Tongue (tissue), 1 donor: ENCODE measurements at regions not wholly inside any gene's neighbourhood (a gene's known extent, or its start where the extent isn't known, plus 50 kb on each side); places are given as distances from the start of the nearest gene placed in this dataset.
"Not testable (repeated sequence)": the region's sequence is repeated elsewhere in the genome, so short reads cannot be mapped to it uniquely, and the experiment has no call there.

Experiments used
- DNase-seq: peaks from one replicate; pipeline ENCODE4 v3.0.0-alpha.2; 2015

GRCh38 chr20:48490961-48491831 lies 336.6 kb downstream of the PREX1 start:
- DNase-seq: no peak

- not testable (repeated sequence) for DNase-seq
These were observed 337.5 kb downstream of the PREX1 start for GRCh38 chr20:48490341-48490740.

GRCh38 chr20:48489656-48490055 lies 338.1 kb downstream of the PREX1 start:
- peak; percentile 87 for DNase-seq

- DNase-seq: no peak
These were observed 338.7 kb downstream of the PREX1 start for GRCh38 chr20:48489046-48489463.

- DNase-seq: not testable (repeated sequence)
These were observed 339.3 kb downstream of the PREX1 start for GRCh38 chr20:48488334-48489034.

GRCh38 chr20:48486065-48486464 lies 341.7 kb downstream of the PREX1 start:
- DNase-seq: peak; percentile 62

GRCh38 chr20:48485153-48485552 lies 342.6 kb downstream of the PREX1 start:
- not testable (repeated sequence) for DNase-seq

- DNase-seq: peak; percentile 59
These were observed 344.3 kb downstream of the PREX1 start for GRCh38 chr20:48483334-48484066.

GRCh38 chr20:48482790-48483189 lies 345.0 kb downstream of the PREX1 start:
- no peak for DNase-seq

GRCh38 chr20:48480216-48480772 lies 347.5 kb downstream of the PREX1 start:
- no peak for DNase-seq

- DNase-seq: no peak
These were observed 348.8 kb downstream of the PREX1 start for GRCh38 chr20:48478806-48479585.

- DNase-seq: no peak
These were observed 349.4 kb downstream of the PREX1 start for GRCh38 chr20:48478370-48478769.

- DNase-seq: no peak
These were observed 350.9 kb downstream of the PREX1 start for GRCh38 chr20:48476854-48477253.

GRCh38 chr20:48474022-48474421 lies 353.8 kb downstream of the PREX1 start:
- no peak for DNase-seq

- DNase-seq: no peak
These were observed 355.9 kb downstream of the PREX1 start for GRCh38 chr20:48471759-48472408.

GRCh38 chr20:48471176-48471575 lies 356.6 kb downstream of the PREX1 start:
- DNase-seq: peak; percentile 50

GRCh38 chr20:48470141-48470540 lies 357.7 kb downstream of the PREX1 start:
- DNase-seq: no peak

GRCh38 chr20:48469026-48469425 lies 358.8 kb downstream of the PREX1 start:
- DNase-seq: no peak

- DNase-seq: no peak
These were observed 359.2 kb downstream of the PREX1 start for GRCh38 chr20:48468571-48468970.

GRCh38 chr20:48467622-48468021 lies 360.2 kb downstream of the PREX1 start:
- DNase-seq: no peak

GRCh38 chr20:48465271-48465670 lies 362.5 kb downstream of the PREX1 start:
- no peak for DNase-seq
